GM23338 (cell line): ENCODE measurements at regions not wholly inside any gene's neighbourhood (a gene's known extent, or its start where the extent isn't known, plus 50 kb on each side); places are given as distances from the start of the nearest gene placed in this dataset.

Source experiments
- CTCF ChIP-seq, 2 experiments: fragments of 200-600 bp in 1 of 2; sonication (generic) in 1 of 2; conservative IDR thresholded peaks; 2 replicates each; pipeline versions ENCODE4 v1.5.1 to v1.6.1; 2016 to 2017; ENCODE audit warnings: antibody characterized with exemption in 2 of 2, low read depth in 2 of 2, mild to moderate bottlenecking in 2 of 2, moderate library complexity in 1 of 2
- ETS1 ChIP-seq: IDR thresholded peaks from 2 replicates; pipeline ENCODE4 v1.6.1; 2016; ENCODE audit warnings: antibody characterized with exemption
- EZH2 ChIP-seq: fragments of 200-600 bp; sonication (generic); IDR thresholded peaks from one replicate; pipeline ENCODE4 v1.8.0; 2017; ENCODE audit warnings: antibody characterized with exemption, mild to moderate bottlenecking, low read depth; ENCODE audit not compliant: unreplicated experiment
- EZH2phosphoT487 ChIP-seq: fragments of 200-600 bp; sonication (generic); IDR thresholded peaks from one replicate; pipeline ENCODE4 v1.8.1; 2018; ENCODE audit warnings: antibody characterized with exemption; ENCODE audit not compliant: unreplicated experiment
- NANOG ChIP-seq: IDR thresholded peaks from 2 replicates; pipeline ENCODE4 v1.6.1; 2016; ENCODE audit warnings: antibody characterized with exemption, borderline replicate concordance

DNA sequence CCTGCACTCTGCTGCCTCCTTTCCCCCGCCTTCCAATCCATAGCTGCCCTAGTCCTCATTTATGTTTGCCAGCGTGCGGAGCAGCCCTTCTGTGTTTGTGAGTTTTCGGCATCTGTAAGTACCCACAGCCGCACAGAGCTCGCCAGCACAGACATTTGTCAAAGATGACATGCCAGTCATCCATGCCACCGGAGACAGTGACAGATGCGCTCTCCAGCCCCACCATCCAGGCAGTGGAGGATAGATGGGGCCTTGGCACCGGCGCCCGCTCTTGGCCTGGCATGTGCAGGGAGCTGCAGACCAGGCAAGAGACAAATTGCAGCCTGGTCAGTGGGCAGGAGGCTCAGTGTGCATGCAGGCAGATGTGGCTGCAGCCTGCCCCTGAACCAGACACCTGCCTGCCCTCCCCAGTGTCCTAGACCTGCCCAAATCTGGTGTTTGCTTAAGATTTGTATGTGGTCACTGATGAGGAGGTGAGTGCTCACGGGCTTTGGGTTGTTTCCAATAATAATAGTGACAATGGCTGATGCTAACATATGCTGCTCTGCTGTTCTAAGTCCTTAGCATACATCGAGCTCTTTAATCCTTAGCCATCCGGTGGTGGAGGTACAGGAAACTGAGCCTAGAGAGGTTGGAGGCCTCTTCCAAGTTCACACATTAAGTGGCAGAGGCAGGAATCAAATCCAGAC lies 78.1 kb downstream of the UNC5CL start:
- TF ChIP-seq CTCF (conservative IDR thresholded peaks at IDR 0.05; ENCODE audit: low read depth in 2 of 2) (no peak), ETS1 (no peak), EZH2 (no peak), EZH2phosphoT487 (no peak), NANOG (no peak)
